H1 (cell line): ENCODE measurements at regions not wholly inside any gene's neighbourhood (a gene's known extent, or its start where the extent isn't known, plus 50 kb on each side); places are given as distances from the start of the nearest gene placed in this dataset.

ENCODE experiments used
- CTCF ChIA-PET: fragments of 300-600 bp; sonication (Branson Sonifier 250); formaldehyde crosslinking; loops from one replicate; lab custom pipeline; 2021; ENCODE audit not compliant: partially characterized antibody; lab: Charles Lee
- POLR2A ChIA-PET: fragments of 300-600 bp; sonication (Branson Sonifier 250); formaldehyde crosslinking; loops from one replicate; lab custom pipeline; 2021; ENCODE audit warnings: inconsistent platforms; ENCODE audit not compliant: partially characterized antibody; lab: Charles Lee
- DNase-seq, 2 experiments: peaks; one replicate each; pipeline versions ENCODE4 v3.0.0 to v3.0.0-alpha.2; 2010 to 2022; ENCODE audit warnings: low spot score in 2 of 2, low read depth in 1 of 2, mixed read lengths in 1 of 2
- FAIRE-seq: peaks from 2 replicates; lab custom pipeline; 2011; peaks lifted over from hg19 to GRCh38; lab: Jason Lieb, UNC
- H2AFZ ChIP-seq: 2 replicates; pipeline ENCODE4 v1.8.1; 2012; ENCODE audit warnings: low read length, inconsistent platforms
- H2AK5ac ChIP-seq: 2 replicates; pipeline ENCODE4 v1.6.1; 2013; ENCODE audit warnings: low read depth, low read length
- H2BK120ac ChIP-seq: replicated peaks from 2 replicates; pipeline ENCODE3; 2013; ENCODE audit warnings: low read depth, low read length, inconsistent platforms
- H2BK12ac ChIP-seq: 2 replicates; pipeline ENCODE4 v1.6.1; 2013; ENCODE audit warnings: low read depth, low read length
- H2BK15ac ChIP-seq: 2 replicates; pipeline ENCODE4 v1.6.1; 2013; ENCODE audit warnings: low read length
- H2BK20ac ChIP-seq: 2 replicates; pipeline ENCODE4 v1.6.1; 2013; ENCODE audit warnings: low read length
- H2BK5ac ChIP-seq: 2 replicates; pipeline ENCODE4 v1.6.1; 2013; ENCODE audit warnings: low read depth, low read length
- H3K14ac ChIP-seq: 2 replicates; pipeline ENCODE4 v1.6.1; 2013; ENCODE audit warnings: inconsistent platforms; ENCODE audit not compliant: insufficient read length
- H3K18ac ChIP-seq: 2 replicates; pipeline ENCODE4 v1.6.1; 2013; ENCODE audit warnings: low read length; ENCODE audit errors: extremely low read depth
- H3K23ac ChIP-seq: 2 replicates; pipeline ENCODE4 v1.6.1; 2013; ENCODE audit warnings: inconsistent platforms; ENCODE audit not compliant: insufficient read length
- H3K23me2 ChIP-seq: 2 replicates; pipeline ENCODE4 v1.6.1; 2013; ENCODE audit warnings: low read depth, low read length
- H3K27ac ChIP-seq: 2 replicates; pipeline ENCODE4 v1.6.1; 2011; ENCODE audit warnings: low read depth, low read length, inconsistent platforms
- H3K27me3 ChIP-seq, 4 experiments: replicated peaks in 1 of 4; 1 replicate in 1 of 4; 2 replicates in 3 of 4; pipeline versions ENCODE4 v1.6.1 to v1.8.1; 2011 to 2013; ENCODE audit warnings: low read length in 3 of 4, mild to moderate bottlenecking in 3 of 4, inconsistent platforms in 2 of 4, mixed read lengths in 2 of 4, moderate library complexity in 1 of 4; ENCODE audit not compliant: control insufficient read depth in 3 of 4, insufficient read depth in 3 of 4; ENCODE audit errors: extremely low read depth in 1 of 4
- H3K36me3 ChIP-seq, 4 experiments: 2 replicates each; pipeline versions ENCODE4 v1.6.1 to v1.8.1; 2011 to 2013; ENCODE audit warnings: mild to moderate bottlenecking in 4 of 4, low read length in 3 of 4, moderate library complexity in 2 of 4, control low read depth in 1 of 4, inconsistent platforms in 1 of 4; ENCODE audit not compliant: insufficient read depth in 4 of 4, control insufficient read depth in 2 of 4
- H3K4ac ChIP-seq: replicated peaks from 2 replicates; pipeline ENCODE3; 2013; ENCODE audit warnings: low read length, low read depth, mixed read lengths, inconsistent platforms; ENCODE audit not compliant: insufficient read length
- H3K4me1 ChIP-seq, 4 experiments: replicated peaks in 1 of 4; 1 replicate in 1 of 4; 2 replicates in 3 of 4; pipeline versions ENCODE4 v1.6.1 to v1.8.1; 2011 to 2013; ENCODE audit warnings: low read length in 3 of 4, inconsistent platforms in 2 of 4, mixed read lengths in 1 of 4; ENCODE audit not compliant: insufficient read depth in 4 of 4, control insufficient read depth in 3 of 4
- H3K4me2 ChIP-seq, 2 experiments: 2 replicates each; pipeline versions ENCODE4 v1.6.1 to v1.8.1; 2011 to 2013; ENCODE audit warnings: low read depth in 2 of 2, low read length in 2 of 2, control low read depth in 1 of 2, inconsistent platforms in 1 of 2, mild to moderate bottlenecking in 1 of 2; ENCODE audit not compliant: insufficient read depth in 1 of 2
- H3K4me3 ChIP-seq, 4 experiments: fragments of 200-600, 300-600 bp in 1 of 4; sonication (generic), shearing (Covaris generic), sonication (Bioruptor Twin) in 1 of 4; 2 replicates each; pipeline versions ENCODE4 v1.5.1 to v1.8.1; 2011 to 2016; ENCODE audit warnings: low read length in 4 of 4, low read depth in 3 of 4, control low read depth in 2 of 4, inconsistent platforms in 2 of 4, mild to moderate bottlenecking in 2 of 4, mixed read lengths in 1 of 4, moderate library complexity in 1 of 4; ENCODE audit not compliant: insufficient read depth in 2 of 4; ENCODE audit errors: extremely low read depth in 1 of 4
- H3K56ac ChIP-seq: replicated peaks from 2 replicates; pipeline ENCODE3; 2013; ENCODE audit warnings: low read depth, mild to moderate bottlenecking, mixed read lengths, low read length, inconsistent platforms; ENCODE audit not compliant: insufficient read length
- H3K79me1 ChIP-seq: 2 replicates; pipeline ENCODE4 v1.6.1; 2013; ENCODE audit warnings: low read depth, low read length, control low read depth
- H3K79me2 ChIP-seq, 2 experiments: 2 replicates each; pipeline versions ENCODE4 v1.6.1 to v1.8.1; 2012 to 2013; ENCODE audit warnings: low read length in 2 of 2, mild to moderate bottlenecking in 2 of 2, inconsistent platforms in 1 of 2; ENCODE audit not compliant: insufficient read depth in 2 of 2, control insufficient read depth in 1 of 2
- H3K9ac ChIP-seq, 4 experiments: replicated peaks in 1 of 4; 1 replicate in 1 of 4; 2 replicates in 3 of 4; pipeline versions ENCODE4 v1.6.1 to v1.8.1; 2011 to 2013; ENCODE audit warnings: low read depth in 3 of 4, low read length in 3 of 4, control low read depth in 2 of 4, mild to moderate bottlenecking in 2 of 4, moderate library complexity in 2 of 4, inconsistent platforms in 1 of 4; ENCODE audit errors: extremely low read depth in 1 of 4
- H3K9me3 ChIP-seq, 2 experiments: 2 replicates each; pipeline versions ENCODE4 v1.6.1 to v1.8.1; 2012 to 2013; ENCODE audit warnings: mild to moderate bottlenecking in 2 of 2, moderate library complexity in 2 of 2, control low read depth in 1 of 2, inconsistent platforms in 1 of 2, low read depth in 1 of 2, low read length in 1 of 2, mixed read lengths in 1 of 2; ENCODE audit not compliant: insufficient read depth in 2 of 2
- H4K20me1 ChIP-seq, 2 experiments: replicated peaks in 1 of 2; 2 replicates each; pipeline versions ENCODE3 to v1.8.1; 2011 to 2013; ENCODE audit warnings: inconsistent platforms in 2 of 2, low read length in 2 of 2, mild to moderate bottlenecking in 1 of 2; ENCODE audit not compliant: insufficient read depth in 2 of 2, control insufficient read depth in 1 of 2
- H4K5ac ChIP-seq: 2 replicates; pipeline ENCODE4 v1.6.1; 2013; ENCODE audit warnings: low read length, low read depth, mixed read lengths, inconsistent platforms; ENCODE audit not compliant: insufficient read length
- H4K8ac ChIP-seq: 2 replicates; pipeline ENCODE4 v1.8.0; 2013; ENCODE audit warnings: mild to moderate bottlenecking, moderate library complexity, low read length, inconsistent platforms; ENCODE audit not compliant: insufficient read depth; ENCODE audit errors: extremely low read depth
- H4K91ac ChIP-seq: replicated peaks from 2 replicates; pipeline ENCODE3; 2013; ENCODE audit warnings: low read length, mixed read lengths, inconsistent platforms; ENCODE audit not compliant: insufficient read length
- BCL11A ChIP-seq, 2 experiments: IDR thresholded peaks; one replicate each; pipeline ENCODE4 v1.6.1; 2011; ENCODE audit warnings: low read depth in 2 of 2, low read length in 2 of 2, mild to moderate bottlenecking in 2 of 2
- EGR1 ChIP-seq: IDR thresholded peaks from 2 replicates; pipeline ENCODE4 v1.6.1; 2011; ENCODE audit warnings: low read depth, low read length, borderline replicate concordance
- GTF2F1 ChIP-seq: IDR thresholded peaks from 2 replicates; pipeline ENCODE4 v1.6.1; 2012; ENCODE audit warnings: low read depth, low read length, improper control_type of control experiment, borderline replicate concordance
- POLR2A ChIP-seq, 2 experiments: IDR thresholded peaks; 1 replicate in 1 of 2; 2 replicates in 1 of 2; pipeline ENCODE4 v1.6.1; 2011; ENCODE audit warnings: low read depth in 2 of 2, low read length in 2 of 2, mild to moderate bottlenecking in 2 of 2; ENCODE audit errors: control extremely low read depth in 1 of 2
- TCF12 ChIP-seq: IDR thresholded peaks from 2 replicates; pipeline ENCODE4 v1.6.1; 2011; ENCODE audit warnings: low read depth, mild to moderate bottlenecking, low read length
- WGBS, 2 experiments: shearing (Covaris generic) in 1 of 2; methylation state at CpG; one replicate each; pipeline versions ENCODE4 v1.1.6 to v1.1.7; 2013 to 2015; ENCODE audit warnings: low lambda C conversion rate in 2 of 2, mixed read lengths in 2 of 2, inconsistent platforms in 1 of 2, low coverage in 1 of 2, missing lambda C conversion rate in 1 of 2; ENCODE audit not compliant: insufficient replicate concordance in 2 of 2, insufficient coverage in 1 of 2, insufficient read length in 1 of 2; ENCODE audit errors: extremely low coverage in 1 of 2, missing lambda C conversion rate in 1 of 2; 5-methylcytosine and 5-hydroxymethylcytosine counted together
- TF ChIP-seq, protein P1 (sequence below): IDR thresholded peaks from 2 replicates; pipeline ENCODE4 v1.6.1; 2012; ENCODE audit warnings: low read length, inconsistent platforms

DNA sequence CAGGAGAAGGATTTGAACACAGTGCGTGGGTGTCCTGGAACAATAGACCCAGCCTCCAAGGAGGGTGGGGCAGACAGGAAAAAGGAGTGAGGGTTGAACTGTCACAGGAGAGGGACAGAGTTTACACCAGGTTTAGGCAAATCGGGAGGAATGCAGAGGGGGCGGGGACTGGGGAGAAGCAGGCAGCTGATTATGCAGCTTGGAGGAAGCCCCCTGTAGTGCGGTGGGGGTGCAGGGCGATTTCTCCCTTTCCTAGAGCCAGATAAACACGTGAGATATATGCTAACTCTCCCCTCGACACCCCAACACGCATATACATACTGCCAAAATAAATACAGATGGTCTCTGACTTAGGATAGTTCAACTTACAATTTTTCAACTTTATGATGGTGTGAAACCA is 108.6 kb upstream of the PRR20G start:
- Histone ChIP-seq H2AK5ac (no peak overlapping the region), H3K79me2 (no peaks in the 10 kb centered on the region), H3K4me3 (peak overlapping the region in 2 of 4 experiments; percentile 5 to 40; a peak in 1 of 8 replicates), H3K4ac (no peak overlapping the region), H4K91ac (no peak overlapping the region), H4K20me1 (no peaks in the 10 kb centered on the region), H3K36me3 (no peaks in the 10 kb centered on the region), H3K79me1 (no peaks in the 10 kb centered on the region), H3K56ac (no peak overlapping the region), H3K18ac (peak overlapping the region; percentile 53; the same call in 1 of the 2 replicates), H3K9ac (no peak overlapping the region), H2BK15ac (no peak overlapping the region; the same call in 1 of the 2 replicates), H2BK12ac (peak overlapping the region; percentile 85), H3K23me2 (no peaks in the 10 kb centered on the region), H2BK5ac (peak overlapping the region; percentile 35; the same call in 1 of the 2 replicates), H4K8ac (no peak overlapping the region), H3K27me3 (no peaks in the 10 kb centered on the region; a peak in 1 of 7 replicates), H3K27ac (no peak overlapping the region), H2BK120ac (no peak overlapping the region), H3K14ac (no peak overlapping the region), H2AFZ (peak overlapping the region; percentile 24; the same call in 1 of the 2 replicates), H3K4me2 (peak overlapping the region; percentile 43 to 58), H3K9me3 (0 out of 4 replicates have a peak, but pooled peaks cover 0 to 2% of the 10 kb centered on the region in 2 experiments), H2BK20ac (0 out of 2 replicates have a peak overlapping the region, but pooled peaks have one; percentile 86), H4K5ac (no peak overlapping the region), H3K23ac (no peak overlapping the region), H3K4me1 (peaks cover 6 to 19% (median 14%) of the 10 kb centered on the region in 4 experiments)
- ChIA-PET CTCF (interaction anchor here (0.7 to 6.7 kb wide), 5 partner anchors 10 to 147 kb away, joined by 3 to 43 read pairs (median 3); no protein-coding TSS in a partner anchor), POLR2A (interaction anchor here (0.6 to 1.1 kb wide), 3 partner anchors 22 to 65 kb away, joined by 3 read pairs; no protein-coding TSS in a partner anchor)
- DNase-seq: peak in 1 of 2 experiments; percentile 72
- 18% methylated on average over 8 of the region's 8 CpGs; no CpG with 5 or more reads in 1 of the 2 experiments for WGBS, 2 experiments
- peak; percentile 65 for FAIRE-seq
- TF ChIP-seq POLR2A (IDR thresholded peaks at IDR 0.05; ENCODE audit: control extremely low read depth in 1 of 2, low read depth in 2 of 2, low read length in 2 of 2) (no peak), BCL11A (IDR thresholded peaks at IDR 0.05; ENCODE audit: low read depth in 2 of 2, low read length in 2 of 2) (no peak), EGR1 (peak; percentile 11; the same call in 1 of the 2 replicates), TCF12 (0 out of 2 replicates have a peak, but pooled peaks have one; percentile 39), GTF2F1 (no peak)
- TF ChIP-seq, protein P1, sequence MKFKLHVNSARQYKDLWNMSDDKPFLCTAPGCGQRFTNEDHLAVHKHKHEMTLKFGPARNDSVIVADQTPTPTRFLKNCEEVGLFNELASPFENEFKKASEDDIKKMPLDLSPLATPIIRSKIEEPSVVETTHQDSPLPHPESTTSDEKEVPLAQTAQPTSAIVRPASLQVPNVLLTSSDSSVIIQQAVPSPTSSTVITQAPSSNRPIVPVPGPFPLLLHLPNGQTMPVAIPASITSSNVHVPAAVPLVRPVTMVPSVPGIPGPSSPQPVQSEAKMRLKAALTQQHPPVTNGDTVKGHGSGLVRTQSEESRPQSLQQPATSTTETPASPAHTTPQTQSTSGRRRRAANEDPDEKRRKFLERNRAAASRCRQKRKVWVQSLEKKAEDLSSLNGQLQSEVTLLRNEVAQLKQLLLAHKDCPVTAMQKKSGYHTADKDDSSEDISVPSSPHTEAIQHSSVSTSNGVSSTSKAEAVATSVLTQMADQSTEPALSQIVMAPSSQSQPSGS: no peak
